LNCAP (cell line): ENCODE measurements at regions not wholly inside any gene's neighbourhood (a gene's known extent, or its start where the extent isn't known, plus 50 kb on each side); places are given as distances from the start of the nearest gene placed in this dataset.

Experiments used
- TF ChIP-seq, protein P1 (sequence below): fragments of 450-650 bp; IDR thresholded peaks from 2 replicates; pipeline ENCODE4 v1.5.1; 2017; ENCODE audit warnings: mild to moderate bottlenecking

DNA sequence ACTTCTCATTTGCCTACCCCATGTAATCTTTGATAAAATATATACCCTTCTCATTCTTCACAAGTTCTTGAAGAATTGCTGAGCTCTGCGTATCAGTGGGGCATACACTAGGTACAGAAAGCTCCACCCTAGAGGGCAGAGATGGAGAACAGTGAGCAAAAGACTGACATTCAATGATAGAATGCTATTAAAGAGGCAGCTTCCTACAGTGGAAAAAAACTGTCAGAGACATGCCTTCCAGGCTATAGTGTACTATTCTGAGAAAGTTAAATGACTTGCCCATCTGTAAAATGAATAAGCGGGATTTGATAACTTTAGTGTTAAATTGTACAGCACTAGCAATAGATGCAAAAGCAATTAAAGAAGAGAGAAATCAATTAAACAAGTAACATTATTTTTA, 172.8 kb downstream of the SUCNR1 start:
- TF ChIP-seq, protein P1, sequence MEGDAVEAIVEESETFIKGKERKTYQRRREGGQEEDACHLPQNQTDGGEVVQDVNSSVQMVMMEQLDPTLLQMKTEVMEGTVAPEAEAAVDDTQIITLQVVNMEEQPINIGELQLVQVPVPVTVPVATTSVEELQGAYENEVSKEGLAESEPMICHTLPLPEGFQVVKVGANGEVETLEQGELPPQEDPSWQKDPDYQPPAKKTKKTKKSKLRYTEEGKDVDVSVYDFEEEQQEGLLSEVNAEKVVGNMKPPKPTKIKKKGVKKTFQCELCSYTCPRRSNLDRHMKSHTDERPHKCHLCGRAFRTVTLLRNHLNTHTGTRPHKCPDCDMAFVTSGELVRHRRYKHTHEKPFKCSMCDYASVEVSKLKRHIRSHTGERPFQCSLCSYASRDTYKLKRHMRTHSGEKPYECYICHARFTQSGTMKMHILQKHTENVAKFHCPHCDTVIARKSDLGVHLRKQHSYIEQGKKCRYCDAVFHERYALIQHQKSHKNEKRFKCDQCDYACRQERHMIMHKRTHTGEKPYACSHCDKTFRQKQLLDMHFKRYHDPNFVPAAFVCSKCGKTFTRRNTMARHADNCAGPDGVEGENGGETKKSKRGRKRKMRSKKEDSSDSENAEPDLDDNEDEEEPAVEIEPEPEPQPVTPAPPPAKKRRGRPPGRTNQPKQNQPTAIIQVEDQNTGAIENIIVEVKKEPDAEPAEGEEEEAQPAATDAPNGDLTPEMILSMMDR: no peak

DNA sequence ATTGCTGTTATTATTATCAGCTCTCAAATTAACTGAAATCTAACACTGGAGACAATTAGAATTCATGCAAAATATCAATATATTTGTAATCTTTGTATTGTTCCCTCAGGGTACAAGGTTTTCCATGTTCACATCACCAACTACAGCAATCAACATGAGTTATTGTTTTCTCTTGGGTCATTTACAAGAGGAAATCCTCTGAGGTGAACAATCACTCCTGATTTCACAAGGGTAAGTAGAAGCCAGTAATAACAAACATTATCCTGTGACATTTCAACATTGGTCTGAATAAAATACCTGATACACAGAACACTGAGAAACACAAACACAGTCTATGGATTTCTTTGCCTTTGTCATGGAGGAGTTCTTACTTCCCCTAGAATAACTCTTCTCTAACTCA, 174.0 kb downstream of the SUCNR1 start:
- TF ChIP-seq, protein P1: no peak

DNA sequence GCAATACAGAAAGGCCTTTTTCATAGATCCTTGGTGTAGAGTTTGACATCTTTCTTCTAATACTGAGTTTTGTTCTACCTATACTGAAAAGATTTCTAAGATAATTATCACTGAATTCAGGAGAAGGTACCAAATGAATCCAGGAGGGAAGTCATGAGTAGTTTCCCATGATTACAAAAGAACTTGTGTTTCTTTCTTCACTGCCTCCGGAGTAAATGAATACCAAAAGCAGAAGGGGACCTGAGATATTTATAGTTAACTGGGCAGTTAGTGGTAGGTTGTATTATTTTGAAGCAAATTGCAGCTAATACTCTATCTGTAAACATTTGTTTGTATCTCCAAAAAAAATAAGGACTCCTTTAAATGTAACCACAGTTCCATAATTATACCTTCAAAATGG, 175.4 kb downstream of the SUCNR1 start:
- TF ChIP-seq, protein P1: no peak

DNA sequence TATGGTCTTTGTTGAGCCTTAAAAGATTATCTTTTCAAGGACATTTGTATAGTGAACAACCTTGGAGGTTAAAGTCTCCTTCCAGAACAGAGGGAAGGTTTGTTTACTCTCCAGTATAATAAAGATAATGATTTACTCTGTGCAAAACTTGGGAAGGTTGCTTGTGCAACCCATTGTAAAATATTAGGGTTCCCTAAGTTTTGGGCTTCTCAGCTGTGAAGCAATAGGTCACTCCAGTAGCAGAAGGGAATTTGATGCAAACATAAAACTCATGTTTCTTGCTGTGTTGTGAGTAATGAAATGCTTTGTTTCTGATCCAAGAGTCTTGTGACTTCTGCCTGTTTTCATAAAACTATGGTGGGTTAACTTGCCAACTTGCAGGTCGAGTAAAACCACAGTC, 177.5 kb downstream of the SUCNR1 start:
- TF ChIP-seq, protein P1: no peak

DNA sequence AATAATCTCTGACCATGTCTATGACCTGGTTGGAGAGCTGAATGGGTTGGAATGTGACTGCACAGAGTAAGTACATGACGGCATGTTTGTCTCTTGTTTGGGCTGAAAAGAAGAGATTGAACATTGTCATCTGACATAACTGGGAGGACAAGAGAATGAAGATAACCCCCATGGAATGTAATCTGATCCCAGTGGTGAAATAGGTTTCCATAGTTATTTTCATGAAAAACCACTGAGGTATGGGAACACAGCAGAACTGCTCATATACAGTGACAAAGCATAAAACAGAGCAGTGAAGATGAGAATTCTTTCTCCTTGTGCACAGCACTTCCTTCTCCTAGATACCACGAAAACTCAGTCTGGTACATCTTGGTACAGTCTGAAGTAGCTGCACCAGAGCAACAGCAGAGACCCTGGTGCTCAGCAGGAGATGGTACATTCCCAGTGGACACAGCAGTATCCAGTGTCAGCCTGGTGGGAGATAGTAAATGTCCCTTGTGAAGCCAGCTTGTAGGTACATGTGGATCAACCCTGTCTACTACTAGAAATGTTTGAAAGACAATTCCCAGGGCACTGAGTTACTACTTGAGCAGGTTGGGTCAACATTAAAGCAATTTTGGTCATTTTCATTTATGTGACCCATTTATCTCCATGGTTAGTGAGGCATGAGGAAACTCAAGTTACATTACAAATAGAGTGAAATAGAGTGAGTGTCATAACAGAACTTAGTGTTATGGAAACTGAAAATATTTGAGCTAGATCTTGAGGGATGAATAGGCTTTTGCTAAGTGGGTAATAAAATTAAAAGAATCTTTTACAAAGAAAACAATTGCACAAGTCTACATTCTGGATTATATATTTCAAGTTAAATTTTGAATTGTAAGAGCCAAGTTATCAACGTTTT, 178.3 kb downstream of the SUCNR1 start:
- TF ChIP-seq, protein P1: no peak

DNA sequence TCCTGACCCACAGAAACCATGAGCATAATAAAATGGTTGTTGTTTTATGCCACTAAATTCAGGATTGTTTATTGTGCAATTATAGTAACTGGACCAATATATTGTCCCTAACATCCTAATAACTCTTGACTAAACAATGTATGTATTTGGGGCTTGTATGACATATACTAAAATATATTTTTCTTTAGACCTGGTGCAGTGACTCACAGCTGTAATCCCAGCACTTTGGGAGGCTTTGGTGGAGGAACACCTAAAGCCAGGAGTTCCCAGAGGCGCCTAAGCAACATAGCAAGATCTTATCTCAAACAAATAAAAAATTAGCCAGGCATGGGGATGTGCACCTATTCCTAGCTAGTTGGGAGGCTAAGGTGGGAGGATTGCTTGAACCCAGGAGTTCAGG, 180.4 kb downstream of the SUCNR1 start:
- TF ChIP-seq, protein P1: no peak

DNA sequence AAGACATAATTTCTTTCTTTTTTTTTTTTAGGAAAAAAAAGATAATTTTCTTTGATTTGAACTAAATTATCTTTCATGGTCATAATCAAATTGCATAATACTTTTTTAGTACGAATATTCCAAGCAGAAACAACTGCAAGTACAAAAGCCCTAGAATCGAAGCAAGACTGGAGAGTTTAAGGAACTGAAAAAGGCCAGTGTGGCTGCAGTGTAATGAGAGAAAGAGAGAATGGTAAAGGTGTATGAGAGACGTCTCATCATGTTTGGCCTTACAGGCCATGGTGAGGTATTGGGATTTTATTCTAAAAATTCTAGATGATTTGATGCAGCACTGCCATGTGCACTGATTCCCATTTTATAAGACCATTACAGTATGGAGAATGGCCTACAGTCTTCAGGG, 180.9 kb downstream of the SUCNR1 start:
- TF ChIP-seq, protein P1: no peak
